SK-N-SH (cell line): ENCODE measurements at regions not wholly inside any gene's neighbourhood (a gene's known extent, or its start where the extent isn't known, plus 50 kb on each side); places are given as distances from the start of the nearest gene placed in this dataset.

Experiments
- CTCF ChIA-PET: fragments of 300-600, 350-600 bp; formaldehyde crosslinking; extraction: SDS; loops from one replicate; lab custom pipeline; 2021; lab: Yijun Ruan, JAX
- POLR2A ChIA-PET: fragments of 350-600 bp; sonication (Branson Sonifier 250); formaldehyde crosslinking; extraction: SDS; loops from one replicate; lab custom pipeline; 2020; ENCODE audit warnings: antibody characterized with exemption, inconsistent platforms; lab: Yijun Ruan, JAX
- DNase-seq: peaks from one replicate; pipeline ENCODE4 v3.0.0; 2012
- H2AFZ ChIP-seq: fragments of 200-600 bp; sonication (generic); 2 replicates; pipeline ENCODE4 v1.8.1; 2016; ENCODE audit warnings: antibody characterized with exemption, mild to moderate bottlenecking, low read depth
- H3F3A ChIP-seq: fragments of 200-600 bp; sonication (generic); replicated peaks from 2 replicates; pipeline ENCODE3; 2016; ENCODE audit warnings: antibody characterized with exemption, mild to moderate bottlenecking; ENCODE audit not compliant: insufficient read depth
- H3K27ac ChIP-seq, 2 experiments: fragments of 200-500 bp in 1 of 2; fragments of 200-600 bp in 1 of 2; sonication (Bioruptor generic) in 1 of 2; sonication (generic), shearing (Covaris generic) in 1 of 2; 2 replicates each; pipeline versions ENCODE4 v1.5.1 to v1.6.1; 2014 to 2016; ENCODE audit warnings: low read depth in 2 of 2, inconsistent platforms in 1 of 2, low read length in 1 of 2, mild to moderate bottlenecking in 1 of 2, mixed read lengths in 1 of 2
- H3K27me3 ChIP-seq: fragments of 200-600 bp; sonication (generic), shearing (Covaris generic); 2 replicates; pipeline ENCODE4 v1.6.1; 2016; ENCODE audit warnings: mixed run types; ENCODE audit not compliant: insufficient read depth
- H3K36me3 ChIP-seq, 2 experiments: fragments of 200-500 bp in 1 of 2; fragments of 200-600 bp in 1 of 2; sonication (Bioruptor generic) in 1 of 2; sonication (generic) in 1 of 2; replicated peaks in 1 of 2; 2 replicates each; pipeline versions ENCODE3 to v1.5.1; 2014 to 2016; ENCODE audit warnings: low read length in 1 of 2, mild to moderate bottlenecking in 1 of 2; ENCODE audit not compliant: insufficient read depth in 2 of 2, control insufficient read depth in 1 of 2
- H3K4me1 ChIP-seq, 2 experiments: fragments of 200-500 bp in 1 of 2; fragments of 200-600 bp in 1 of 2; sonication (Bioruptor generic) in 1 of 2; sonication (generic), shearing (Covaris generic) in 1 of 2; 2 replicates each; pipeline versions ENCODE4 v1.5.1 to v1.6.1; 2014 to 2016; ENCODE audit warnings: low read depth in 1 of 2, low read length in 1 of 2, mixed run types in 1 of 2; ENCODE audit not compliant: insufficient read depth in 2 of 2, control insufficient read depth in 1 of 2
- H3K4me2 ChIP-seq: fragments of 200-600 bp; sonication (generic), shearing (Covaris generic); 2 replicates; pipeline ENCODE4 v1.6.1; 2017; ENCODE audit warnings: mixed run types
- H3K4me3 ChIP-seq, 2 experiments: fragments of 200-500 bp in 1 of 2; fragments of 200-600 bp in 1 of 2; sonication (Bioruptor generic) in 1 of 2; sonication (generic), shearing (Covaris generic) in 1 of 2; 2 replicates each; pipeline versions ENCODE4 v1.5.1 to v1.8.1; 2014 to 2016; ENCODE audit warnings: low read depth in 2 of 2, inconsistent platforms in 1 of 2, low read length in 1 of 2, mild to moderate bottlenecking in 1 of 2, mixed read lengths in 1 of 2, moderate library complexity in 1 of 2
- H3K79me2 ChIP-seq: fragments of 200-600 bp; sonication (generic); 2 replicates; pipeline ENCODE4 v1.8.1; 2017; ENCODE audit warnings: mild to moderate bottlenecking; ENCODE audit not compliant: insufficient read depth
- H3K9ac ChIP-seq: fragments of 200-600 bp; sonication (generic); 2 replicates; pipeline ENCODE4 v1.6.1; 2017; ENCODE audit warnings: mixed run types
- H3K9me2 ChIP-seq: fragments of 200-600 bp; sonication (generic); 2 replicates; pipeline ENCODE4 v1.6.1; 2017; ENCODE audit warnings: mixed run types
- H3K9me3 ChIP-seq: fragments of 200-600 bp; sonication (generic); 2 replicates; pipeline ENCODE4 v1.6.1; 2017; ENCODE audit warnings: mixed run types, mild to moderate bottlenecking, moderate library complexity
- H4K20me1 ChIP-seq: fragments of 200-600 bp; sonication (generic); 2 replicates; pipeline ENCODE4 v1.6.1; 2017; ENCODE audit warnings: mild to moderate bottlenecking, mixed run types; ENCODE audit not compliant: insufficient read depth
- CTCF ChIP-seq: fragments of 200-600 bp; sonication (generic); IDR thresholded peaks from 2 replicates; pipeline ENCODE4 v1.6.1; 2017; ENCODE audit warnings: antibody characterized with exemption, mild to moderate bottlenecking, moderate library complexity
- GABPA ChIP-seq: IDR thresholded peaks from 2 replicates; pipeline ENCODE4 v1.4.0; 2012; ENCODE audit warnings: low read depth, mild to moderate bottlenecking
- IRF3 ChIP-seq: fragments of 150-350 bp; IDR thresholded peaks from 2 replicates; pipeline ENCODE4 v1.6.1; 2016; ENCODE audit warnings: mild to moderate bottlenecking, low read depth, low read length
- USF1 ChIP-seq: IDR thresholded peaks from 2 replicates; pipeline ENCODE4 v1.4.0; 2012; ENCODE audit warnings: low read depth, borderline replicate concordance
- WGBS: methylation state at CpG from one replicate; pipeline ENCODE4 v1.1.6; 2017; ENCODE audit warnings: low lambda C conversion rate; 5-methylcytosine and 5-hydroxymethylcytosine counted together
- TF ChIP-seq, protein P1 (sequence below): IDR thresholded peaks from 2 replicates; pipeline ENCODE4 v1.4.0; 2012; ENCODE audit warnings: low read depth

DNA sequence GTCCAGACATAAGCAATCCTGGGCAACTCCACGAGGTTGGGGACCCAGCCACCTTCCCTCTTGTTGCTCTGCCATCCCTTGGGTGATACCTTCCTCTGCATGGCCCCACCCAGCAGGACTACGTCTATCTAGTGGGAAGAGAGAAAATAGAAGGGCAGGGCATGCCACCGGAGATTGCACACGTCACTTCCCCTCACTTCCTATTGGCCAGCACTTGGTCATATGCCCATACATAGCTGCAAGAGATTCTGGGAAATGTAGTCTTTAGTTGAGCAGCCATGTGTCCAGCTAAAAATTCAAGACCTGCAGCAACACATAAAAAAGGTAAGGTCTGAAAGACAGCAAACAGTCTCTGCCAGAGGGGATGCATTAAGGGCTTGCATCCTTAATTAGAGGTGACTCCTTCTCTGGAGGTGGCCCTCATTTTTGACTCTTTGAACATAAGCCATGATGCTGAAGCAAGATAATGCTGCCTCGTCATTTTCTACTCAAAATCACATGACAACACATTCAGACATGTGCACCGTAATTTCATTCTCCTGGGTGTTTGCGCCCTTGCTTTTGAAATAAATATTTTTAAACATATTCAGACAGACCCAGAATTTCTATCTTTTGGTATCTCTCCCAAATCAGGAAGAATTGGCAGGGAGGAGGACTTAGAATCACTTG is 91.8 kb upstream of the PWP1 start:
- ChIA-PET CTCF (interaction anchor here (1.4 kb wide), 1 partner anchor 14 kb away, joined by 4 read pairs; no protein-coding TSS in a partner anchor), POLR2A (no interaction called here)
- Histone ChIP-seq H3K4me1 (no peaks in the 10 kb centered on the region), H3K9me3 (no peaks in the 10 kb centered on the region), H3K27ac (no peak overlapping the region), H3K9me2 (no peaks in the 10 kb centered on the region), H3K79me2 (no peaks in the 10 kb centered on the region), H3K9ac (no peak overlapping the region), H3F3A (no peaks in the 10 kb centered on the region), H3K36me3 (no peaks in the 10 kb centered on the region), H3K4me2 (no peak overlapping the region), H2AFZ (no peak overlapping the region), H4K20me1 (no peaks in the 10 kb centered on the region), H3K27me3 (no peaks in the 10 kb centered on the region), H3K4me3 (no peak overlapping the region)
- TF ChIP-seq IRF3 (no peak), USF1 (peak; percentile 67; the same call in 1 of the 2 replicates)
- DNase-seq: no peak
- 65% methylated on average over 7 of the region's 7 CpGs for WGBS

DNA sequence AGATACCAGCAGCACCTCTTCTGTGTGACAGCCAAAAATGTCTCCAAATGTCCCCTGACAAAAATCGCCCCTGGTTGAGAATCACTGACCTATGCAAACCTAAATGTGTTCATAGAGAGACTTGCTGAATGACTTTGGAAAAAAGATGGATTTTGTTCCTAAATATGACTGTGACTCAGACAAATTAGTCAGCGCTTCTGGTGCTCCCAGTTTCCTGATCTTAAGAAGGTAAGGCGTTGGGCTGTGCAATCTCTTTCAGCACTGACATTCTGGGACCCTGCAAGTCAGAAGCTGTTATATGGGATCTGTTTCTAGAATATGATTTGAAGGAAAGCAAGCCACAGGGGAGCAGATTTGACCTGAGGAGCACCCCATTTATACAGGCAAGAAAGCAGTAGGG is 90.6 kb upstream of the PWP1 start:
- Histone ChIP-seq H3K4me3 (no peak overlapping the region), H3F3A (no peaks in the 10 kb centered on the region), H3K9ac (no peak overlapping the region), H3K79me2 (no peaks in the 10 kb centered on the region), H3K36me3 (no peaks in the 10 kb centered on the region), H4K20me1 (no peaks in the 10 kb centered on the region), H3K9me3 (no peaks in the 10 kb centered on the region), H3K27ac (no peak overlapping the region), H3K9me2 (no peaks in the 10 kb centered on the region), H3K4me2 (no peak overlapping the region), H2AFZ (no peak overlapping the region), H3K4me1 (no peaks in the 10 kb centered on the region), H3K27me3 (no peaks in the 10 kb centered on the region)
- DNase-seq: no peak
- CTCF ChIA-PET: no interaction called here
- POLR2A ChIA-PET: no interaction called here
- WGBS: 62% methylated on average over 3 of the region's 3 CpGs
- TF ChIP-seq USF1: no peak
- TF ChIP-seq GABPA: no peak
- TF ChIP-seq, protein P1, sequence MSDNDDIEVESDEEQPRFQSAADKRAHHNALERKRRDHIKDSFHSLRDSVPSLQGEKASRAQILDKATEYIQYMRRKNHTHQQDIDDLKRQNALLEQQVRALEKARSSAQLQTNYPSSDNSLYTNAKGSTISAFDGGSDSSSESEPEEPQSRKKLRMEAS: no peak
- no peak for TF ChIP-seq CTCF
